Osteoblast (primary cell): ENCODE measurements at regions not wholly inside any gene's neighbourhood (a gene's known extent, or its start where the extent isn't known, plus 50 kb on each side); places are given as distances from the start of the nearest gene placed in this dataset.
"Not testable (repeated sequence)": the region's sequence is repeated elsewhere in the genome, so short reads cannot be mapped to it uniquely, and the experiment has no call there.

ENCODE experiments used
- DNase-seq: peaks from one replicate; pipeline ENCODE4 v3.0.0; 2011; ENCODE audit warnings: low spot score, mixed read lengths; ENCODE audit not compliant: insufficient read length; ENCODE audit errors: missing footprints
- H2AFZ ChIP-seq: 2 replicates; pipeline ENCODE4 v1.6.0; 2011; ENCODE audit warnings: mild to moderate bottlenecking, low read length
- H3K27ac ChIP-seq: 2 replicates; pipeline ENCODE4 v1.5.1; 2011; ENCODE audit warnings: mild to moderate bottlenecking, low read depth, low read length, moderate library complexity
- H3K27me3 ChIP-seq: 2 replicates; pipeline ENCODE4 v1.6.0; 2012; ENCODE audit warnings: mild to moderate bottlenecking, control low read depth, inconsistent platforms, low read length, moderate library complexity; ENCODE audit not compliant: insufficient read depth
- H3K36me3 ChIP-seq: 2 replicates; pipeline ENCODE4 v1.5.1; 2011; ENCODE audit warnings: mild to moderate bottlenecking, low read length, control low read depth, moderate library complexity; ENCODE audit not compliant: insufficient read depth
- H3K4me1 ChIP-seq: 2 replicates; pipeline ENCODE4 v1.5.1; 2011; ENCODE audit warnings: mild to moderate bottlenecking, low read length, control low read depth, moderate library complexity; ENCODE audit not compliant: insufficient read depth
- H3K4me2 ChIP-seq: 2 replicates; pipeline ENCODE4 v1.6.0; 2011; ENCODE audit warnings: mild to moderate bottlenecking, low read length; ENCODE audit not compliant: insufficient read depth
- H3K4me3 ChIP-seq: fragments of 200-600 bp; sonication (generic); 3 replicates; pipeline ENCODE4 v1.5.1; 2012; ENCODE audit warnings: mild to moderate bottlenecking, low read length, inconsistent platforms; ENCODE audit not compliant: insufficient read depth
- H3K79me2 ChIP-seq: 2 replicates; pipeline ENCODE4 v1.6.0; 2012; ENCODE audit warnings: mild to moderate bottlenecking, low read length, control low read depth, inconsistent platforms; ENCODE audit not compliant: insufficient read depth
- H3K9me3 ChIP-seq: 2 replicates; pipeline ENCODE4 v1.5.1; 2011; ENCODE audit warnings: low read depth, low read length, control low read depth
- H4K20me1 ChIP-seq: 2 replicates; pipeline ENCODE4 v1.6.0; 2012; ENCODE audit warnings: mild to moderate bottlenecking, low read length, control low read depth; ENCODE audit not compliant: insufficient read depth
- TF ChIP-seq, protein P1 (sequence below): IDR thresholded peaks from 2 replicates; pipeline ENCODE4 v1.5.1; 2011; ENCODE audit warnings: mild to moderate bottlenecking, low read depth, low read length, moderate library complexity; ENCODE audit errors: extremely low read depth

GRCh38 chr1:121525355-121525754, 340.6 kb downstream of the SRGAP2C start:
- no peak for DNase-seq
- no peak overlapping the region for H3K27ac ChIP-seq
- H4K20me1 ChIP-seq, result no peaks in the 10 kb centered on the region
- no peaks in the 10 kb centered on the region for H3K9me3 ChIP-seq
- H3K4me2 ChIP-seq, result no peak overlapping the region
- no peaks in the 10 kb centered on the region for H3K36me3 ChIP-seq
- H3K4me1 ChIP-seq, result peaks cover 3% of the 10 kb centered on the region
- no peak overlapping the region for H3K4me3 ChIP-seq
- no peak overlapping the region for H2AFZ ChIP-seq
- TF ChIP-seq, protein P1, sequence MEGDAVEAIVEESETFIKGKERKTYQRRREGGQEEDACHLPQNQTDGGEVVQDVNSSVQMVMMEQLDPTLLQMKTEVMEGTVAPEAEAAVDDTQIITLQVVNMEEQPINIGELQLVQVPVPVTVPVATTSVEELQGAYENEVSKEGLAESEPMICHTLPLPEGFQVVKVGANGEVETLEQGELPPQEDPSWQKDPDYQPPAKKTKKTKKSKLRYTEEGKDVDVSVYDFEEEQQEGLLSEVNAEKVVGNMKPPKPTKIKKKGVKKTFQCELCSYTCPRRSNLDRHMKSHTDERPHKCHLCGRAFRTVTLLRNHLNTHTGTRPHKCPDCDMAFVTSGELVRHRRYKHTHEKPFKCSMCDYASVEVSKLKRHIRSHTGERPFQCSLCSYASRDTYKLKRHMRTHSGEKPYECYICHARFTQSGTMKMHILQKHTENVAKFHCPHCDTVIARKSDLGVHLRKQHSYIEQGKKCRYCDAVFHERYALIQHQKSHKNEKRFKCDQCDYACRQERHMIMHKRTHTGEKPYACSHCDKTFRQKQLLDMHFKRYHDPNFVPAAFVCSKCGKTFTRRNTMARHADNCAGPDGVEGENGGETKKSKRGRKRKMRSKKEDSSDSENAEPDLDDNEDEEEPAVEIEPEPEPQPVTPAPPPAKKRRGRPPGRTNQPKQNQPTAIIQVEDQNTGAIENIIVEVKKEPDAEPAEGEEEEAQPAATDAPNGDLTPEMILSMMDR, result no peak
- peaks cover 10% of the 10 kb centered on the region for H3K27me3 ChIP-seq
- H3K79me2 ChIP-seq, result no peaks in the 10 kb centered on the region

- not testable (repeated sequence) for H3K27ac ChIP-seq, H3K4me3 ChIP-seq
These were observed 344.2 kb downstream of the SRGAP2C start for GRCh38 chr1:121528958-121529357.

GRCh38 chr1:121530026-121530425, 345.3 kb downstream of the SRGAP2C start:
- not testable (repeated sequence) for H3K27ac ChIP-seq, H3K9me3 ChIP-seq, H2AFZ ChIP-seq, H4K20me1 ChIP-seq, H3K79me2 ChIP-seq, H3K4me2 ChIP-seq, H3K36me3 ChIP-seq, DNase-seq, H3K27me3 ChIP-seq, H3K4me1 ChIP-seq, H3K4me3 ChIP-seq

More at GRCh38 chr1:121528958-121529357, 344.2 kb downstream of the SRGAP2C start:
- H3K4me2 ChIP-seq, H3K27me3 ChIP-seq, H3K79me2 ChIP-seq, H4K20me1 ChIP-seq, H3K36me3 ChIP-seq, H2AFZ ChIP-seq, H3K4me1 ChIP-seq, H3K9me3 ChIP-seq: not testable (repeated sequence)
- peak; percentile 21 for DNase-seq

DNA sequence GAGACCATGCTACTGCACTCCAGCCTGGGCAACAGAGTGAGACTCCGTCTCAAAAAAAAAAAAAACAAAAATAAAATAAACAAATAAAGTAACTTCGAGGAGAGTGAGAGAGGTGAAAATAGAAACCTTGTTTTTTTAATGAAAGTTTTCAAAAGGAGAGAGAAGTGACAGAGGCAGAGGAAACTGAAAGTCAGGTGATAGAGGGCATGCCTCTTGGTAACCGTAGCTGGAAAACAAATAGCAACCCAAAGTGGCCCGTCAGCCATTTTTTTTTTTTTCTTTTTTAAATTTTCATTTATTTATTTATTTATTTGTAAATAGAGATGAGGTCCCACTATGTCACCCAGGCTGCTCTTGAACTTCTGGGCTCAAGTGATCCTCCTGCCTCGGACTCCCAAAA, 347.0 kb downstream of the SRGAP2C start:
- H4K20me1 ChIP-seq, H3K4me3 ChIP-seq, H3K27ac ChIP-seq, H2AFZ ChIP-seq, H3K4me2 ChIP-seq, DNase-seq, H3K4me1 ChIP-seq, H3K79me2 ChIP-seq, H3K36me3 ChIP-seq, H3K27me3 ChIP-seq, H3K9me3 ChIP-seq: not testable (repeated sequence)

- not testable (repeated sequence) for H4K20me1 ChIP-seq
These were observed 353.4 kb downstream of the SRGAP2C start for GRCh38 chr1:121538148-121538547.

DNA sequence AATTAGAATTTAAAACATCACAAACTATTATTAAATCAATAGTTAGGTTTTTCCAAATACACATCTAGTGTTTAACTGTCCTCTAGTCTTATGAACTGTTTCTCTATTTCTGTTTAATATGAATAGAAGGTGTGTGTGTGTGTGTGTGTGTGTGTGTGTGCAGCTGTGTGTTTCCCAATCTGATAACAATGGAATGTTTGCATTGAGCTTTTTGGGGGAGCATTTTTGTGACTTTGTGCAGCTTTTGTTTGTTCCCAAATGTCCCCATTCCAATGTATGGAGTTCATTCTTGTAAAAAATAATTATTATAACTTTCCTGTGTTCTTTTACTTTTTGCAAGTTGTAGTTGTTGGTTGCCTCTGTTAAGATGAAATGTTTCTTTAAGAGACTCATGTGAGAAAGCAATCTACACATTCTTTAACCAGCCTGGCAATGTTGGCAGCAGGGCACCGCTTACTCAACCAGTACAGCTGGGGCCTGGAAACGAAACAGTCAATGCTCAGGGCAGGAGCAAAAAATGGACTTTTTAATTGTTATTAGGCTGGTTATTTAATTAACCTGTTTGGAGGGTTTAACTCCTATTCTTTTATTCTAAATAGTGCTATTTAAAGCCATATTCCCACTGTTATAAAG, 354.3 kb downstream of the SRGAP2C start:
- TF ChIP-seq, protein P1, result no peak
- Histone ChIP-seq H3K4me1 (peaks cover 7% of the 10 kb centered on the region), H4K20me1 (no peaks in the 10 kb centered on the region), H3K79me2 (no peaks in the 10 kb centered on the region), H3K4me3 (no peak overlapping the region), H3K36me3 (no peaks in the 10 kb centered on the region), H3K9me3 (no peaks in the 10 kb centered on the region), H2AFZ (no peak overlapping the region), H3K4me2 (no peak overlapping the region), H3K27me3 (no peaks in the 10 kb centered on the region), H3K27ac (no peak overlapping the region)
- peak; percentile 58 for DNase-seq

More at GRCh38 chr1:121538148-121538547, 353.4 kb downstream of the SRGAP2C start:
- H3K27ac ChIP-seq, H3K4me1 ChIP-seq, H3K27me3 ChIP-seq, H2AFZ ChIP-seq, H3K79me2 ChIP-seq, H3K4me2 ChIP-seq, H3K9me3 ChIP-seq, H3K4me3 ChIP-seq, H3K36me3 ChIP-seq, DNase-seq: not testable (repeated sequence)

DNA sequence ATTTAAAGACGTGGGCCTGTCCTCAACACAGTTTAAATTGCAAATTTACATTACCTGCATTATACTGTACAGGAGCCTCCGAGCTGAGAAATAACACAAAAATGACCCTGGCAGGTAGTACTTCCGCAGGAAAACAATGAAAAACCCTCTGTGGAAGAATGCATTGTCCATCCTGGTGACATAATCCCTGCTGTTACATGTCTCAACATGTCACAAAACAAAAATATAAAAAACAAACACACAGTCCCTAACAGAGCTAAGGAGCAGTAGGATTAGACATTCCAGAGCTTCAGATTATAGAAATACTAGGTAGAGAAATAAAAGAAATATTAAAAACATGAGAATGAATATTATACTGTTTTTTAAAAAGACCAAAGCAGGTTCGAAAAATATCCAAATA, 359.2 kb downstream of the SRGAP2C start:
- not testable (repeated sequence) for H3K4me2 ChIP-seq, H3K36me3 ChIP-seq, H3K4me1 ChIP-seq, H3K9me3 ChIP-seq, H2AFZ ChIP-seq, H3K27ac ChIP-seq, H3K79me2 ChIP-seq, H3K27me3 ChIP-seq, DNase-seq, H4K20me1 ChIP-seq, H3K4me3 ChIP-seq
